Endodermal cell (in vitro differentiated cells): ENCODE measurements at regions not wholly inside any gene's neighbourhood (a gene's known extent, or its start where the extent isn't known, plus 50 kb on each side); places are given as distances from the start of the nearest gene placed in this dataset.
A peak's percentile ranks its signal among the peaks of the same experiment; 100 is the strongest.
"Not testable (repeated sequence)": the region's sequence is repeated elsewhere in the genome, so short reads cannot be mapped to it uniquely, and the experiment has no call there.

Experiments
- DNase-seq: peaks from one replicate; pipeline ENCODE4 v3.0.0-alpha.2; 2017
- H3K27ac ChIP-seq: 2 replicates; pipeline ENCODE4 v1.5.1; 2013; ENCODE audit warnings: mild to moderate bottlenecking, low read depth, low read length, moderate library complexity
- H3K27me3 ChIP-seq: 2 replicates; pipeline ENCODE4 v1.6.1; 2013; ENCODE audit warnings: mild to moderate bottlenecking, low read length, moderate library complexity; ENCODE audit not compliant: insufficient read depth, control insufficient read depth, poor library complexity, severe bottlenecking
- H3K36me3 ChIP-seq: 2 replicates; pipeline ENCODE4 v1.7.0; 2013; ENCODE audit warnings: mild to moderate bottlenecking, low read length, moderate library complexity; ENCODE audit not compliant: control insufficient read depth, insufficient read depth
- H3K4me1 ChIP-seq: one replicate; pipeline ENCODE4 v1.7.0; 2013; ENCODE audit warnings: low read length; ENCODE audit not compliant: control insufficient read depth, insufficient read depth
- H3K4me3 ChIP-seq: 2 replicates; pipeline ENCODE4 v1.5.1; 2013; ENCODE audit warnings: mild to moderate bottlenecking, low read length, moderate library complexity
- H3K9ac ChIP-seq: 2 replicates; pipeline ENCODE4 v1.6.1; 2013; ENCODE audit warnings: mild to moderate bottlenecking, low read length, moderate library complexity; ENCODE audit not compliant: poor library complexity, severe bottlenecking; ENCODE audit errors: extremely low read depth
- H3K9me3 ChIP-seq: 2 replicates; pipeline ENCODE4 v1.6.1; 2013; ENCODE audit warnings: mild to moderate bottlenecking, low read length, moderate library complexity; ENCODE audit not compliant: control insufficient read depth
- H3K27ac Mint-ChIP-seq: 2 replicates; pipeline ENCODE4 v1.8.0; 2020; ENCODE audit warnings: mixed read lengths
- H3K27me3 Mint-ChIP-seq: 2 replicates; pipeline ENCODE4 v1.8.0; 2021; ENCODE audit warnings: mild to moderate bottlenecking, mixed read lengths; ENCODE audit not compliant: insufficient read depth
- H3K36me3 Mint-ChIP-seq: 2 replicates; pipeline ENCODE4 v1.8.0; 2020; ENCODE audit warnings: low read depth, mixed read lengths
- H3K4me1 Mint-ChIP-seq: 2 replicates; pipeline ENCODE4 v1.8.0; 2020; ENCODE audit warnings: mixed read lengths
- H3K4me3 Mint-ChIP-seq: 2 replicates; pipeline ENCODE4 v1.8.0; 2020; ENCODE audit warnings: mild to moderate bottlenecking, moderate library complexity, mixed read lengths
- H3K9me3 Mint-ChIP-seq: 2 replicates; pipeline ENCODE4 v1.8.0; 2020; ENCODE audit warnings: mild to moderate bottlenecking, mixed read lengths
- WGBS, 2 experiments: methylation state at CpG; one replicate each; pipeline versions ENCODE4 v1.1.5 to v1.1.7; 2013; ENCODE audit warnings: missing lambda C conversion rate in 2 of 2, mixed read lengths in 1 of 2; ENCODE audit not compliant: insufficient coverage in 1 of 2, insufficient read length in 1 of 2; 5-methylcytosine and 5-hydroxymethylcytosine counted together
- TF ChIP-seq, protein P1 (sequence below): fragments of 200-600 bp; sonication (generic); conservative IDR thresholded peaks from 2 replicates; pipeline ENCODE4 v1.5.0; 2021; ENCODE audit warnings: antibody characterized with exemption, mild to moderate bottlenecking

DNA sequence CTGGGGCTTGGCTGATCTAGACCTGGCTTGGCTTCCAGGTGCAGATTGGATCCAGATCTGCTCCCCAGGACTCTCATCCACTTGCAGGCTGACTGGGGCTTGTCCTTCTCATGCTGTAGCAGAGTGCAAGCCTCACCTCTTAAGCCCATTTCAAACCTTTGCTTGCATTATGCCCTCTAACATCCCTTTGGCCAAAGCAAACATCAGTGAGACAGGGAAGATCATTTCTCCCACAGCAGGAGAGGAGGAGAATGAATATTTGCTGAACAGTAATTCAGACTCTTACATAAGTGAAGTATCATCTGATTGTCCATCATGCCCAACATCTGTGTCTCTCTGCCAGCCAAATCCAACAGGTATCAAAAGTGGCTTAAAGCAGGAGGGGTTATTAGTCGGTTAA lies 194.9 kb downstream of the C9orf152 start:
- H3K36me3 ChIP-seq = no peaks in the 10 kb centered on the region
- WGBS, 2 experiments = 93% methylated on average over 1 of the region's 1 CpG; no CpG with 5 or more reads in 1 of the 2 experiments

DNA sequence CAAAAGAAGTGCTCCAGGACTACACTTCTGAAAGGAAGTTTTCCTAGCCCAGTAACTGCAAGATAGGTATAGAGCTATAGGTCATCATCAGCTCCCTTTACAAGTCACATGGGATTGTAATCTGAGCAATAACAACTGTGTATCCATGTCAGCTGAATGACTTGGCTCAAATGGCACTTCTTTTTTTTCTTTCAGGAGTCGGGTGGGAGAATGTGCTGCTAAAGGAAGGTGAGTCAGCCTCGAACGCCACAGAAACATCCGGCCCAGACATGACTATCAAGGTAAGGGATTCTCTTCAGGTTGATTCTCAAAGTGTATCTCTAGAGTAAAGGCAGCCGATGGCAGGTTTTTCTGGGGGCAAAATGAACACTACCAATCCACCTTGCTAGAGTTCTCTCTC lies 192.2 kb downstream of the C9orf152 start:
- Mint-ChIP-seq H3K36me3 (no peaks in the 10 kb centered on the region), H3K9me3 (no peaks in the 10 kb centered on the region), H3K4me3 (no peak overlapping the region), H3K27me3 (no peaks in the 10 kb centered on the region), H3K27ac (peak overlapping the region; percentile 55), H3K4me1 (no peaks in the 10 kb centered on the region)
- no peak overlapping the region for H3K4me3 ChIP-seq
- WGBS, 2 experiments = 91% methylated on average over 4 to 5 of the region's 5 CpGs
- no peaks in the 10 kb centered on the region for H3K27me3 ChIP-seq
- TF ChIP-seq, protein P1, sequence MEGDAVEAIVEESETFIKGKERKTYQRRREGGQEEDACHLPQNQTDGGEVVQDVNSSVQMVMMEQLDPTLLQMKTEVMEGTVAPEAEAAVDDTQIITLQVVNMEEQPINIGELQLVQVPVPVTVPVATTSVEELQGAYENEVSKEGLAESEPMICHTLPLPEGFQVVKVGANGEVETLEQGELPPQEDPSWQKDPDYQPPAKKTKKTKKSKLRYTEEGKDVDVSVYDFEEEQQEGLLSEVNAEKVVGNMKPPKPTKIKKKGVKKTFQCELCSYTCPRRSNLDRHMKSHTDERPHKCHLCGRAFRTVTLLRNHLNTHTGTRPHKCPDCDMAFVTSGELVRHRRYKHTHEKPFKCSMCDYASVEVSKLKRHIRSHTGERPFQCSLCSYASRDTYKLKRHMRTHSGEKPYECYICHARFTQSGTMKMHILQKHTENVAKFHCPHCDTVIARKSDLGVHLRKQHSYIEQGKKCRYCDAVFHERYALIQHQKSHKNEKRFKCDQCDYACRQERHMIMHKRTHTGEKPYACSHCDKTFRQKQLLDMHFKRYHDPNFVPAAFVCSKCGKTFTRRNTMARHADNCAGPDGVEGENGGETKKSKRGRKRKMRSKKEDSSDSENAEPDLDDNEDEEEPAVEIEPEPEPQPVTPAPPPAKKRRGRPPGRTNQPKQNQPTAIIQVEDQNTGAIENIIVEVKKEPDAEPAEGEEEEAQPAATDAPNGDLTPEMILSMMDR = no peak
- H3K9ac ChIP-seq = no peak overlapping the region
- no peak overlapping the region for H3K27ac ChIP-seq
- no peaks in the 10 kb centered on the region for H3K36me3 ChIP-seq
- no peak for DNase-seq
- peaks cover 3% of the 10 kb centered on the region for H3K4me1 ChIP-seq
- no peaks in the 10 kb centered on the region for H3K9me3 ChIP-seq

More for the DNA sequence above, 194.9 kb downstream of the C9orf152 start:
- Histone ChIP-seq H3K4me3 (no peak overlapping the region), H3K9ac (no peak overlapping the region), H3K27ac (no peak overlapping the region), H3K4me1 (peaks cover 3% of the 10 kb centered on the region), H3K9me3 (no peaks in the 10 kb centered on the region), H3K27me3 (no peaks in the 10 kb centered on the region)
- H3K27ac Mint-ChIP-seq = no peak overlapping the region
- H3K27me3 Mint-ChIP-seq = no peaks in the 10 kb centered on the region
- TF ChIP-seq, protein P1 = no peak
- no peak overlapping the region for H3K4me3 Mint-ChIP-seq
- H3K9me3 Mint-ChIP-seq = no peaks in the 10 kb centered on the region
- no peaks in the 10 kb centered on the region for H3K36me3 Mint-ChIP-seq
- H3K4me1 Mint-ChIP-seq = no peaks in the 10 kb centered on the region
- no peak for DNase-seq

DNA sequence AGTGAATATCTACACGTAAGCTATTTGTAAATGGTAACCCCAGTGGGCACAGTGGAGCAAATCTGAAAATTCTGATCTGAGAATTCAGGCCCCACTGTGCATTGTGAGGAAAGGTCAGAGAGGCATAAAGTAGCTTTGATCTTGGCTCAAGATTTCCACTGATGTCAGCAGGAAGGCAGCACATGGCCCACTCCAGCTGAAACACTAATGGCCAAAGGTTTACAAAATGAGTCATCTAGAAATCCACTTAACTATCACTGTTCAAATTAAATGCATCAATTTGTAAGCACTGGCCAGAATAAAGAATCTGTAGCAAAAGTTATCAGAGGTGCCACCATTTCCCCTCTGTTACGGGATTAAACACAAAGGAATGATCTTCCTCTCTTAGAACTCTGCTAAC lies 191.6 kb downstream of the C9orf152 start:
- no peak for DNase-seq
- TF ChIP-seq, protein P1 = no peak
- H3K36me3 ChIP-seq = no peaks in the 10 kb centered on the region
- H3K27me3 ChIP-seq = no peaks in the 10 kb centered on the region
- WGBS, 2 experiments = 86 to 95% methylated on average over 1 to 2 of the region's 2 CpGs
- Mint-ChIP-seq H3K27me3 (no peaks in the 10 kb centered on the region), H3K36me3 (no peaks in the 10 kb centered on the region), H3K4me3 (no peak overlapping the region), H3K4me1 (no peaks in the 10 kb centered on the region), H3K9me3 (no peaks in the 10 kb centered on the region), H3K27ac (no peak overlapping the region)
- peaks cover 3% of the 10 kb centered on the region for H3K4me1 ChIP-seq
- H3K27ac ChIP-seq = no peak overlapping the region
- no peaks in the 10 kb centered on the region for H3K9me3 ChIP-seq
- H3K9ac ChIP-seq = no peak overlapping the region
- no peak overlapping the region for H3K4me3 ChIP-seq

DNA sequence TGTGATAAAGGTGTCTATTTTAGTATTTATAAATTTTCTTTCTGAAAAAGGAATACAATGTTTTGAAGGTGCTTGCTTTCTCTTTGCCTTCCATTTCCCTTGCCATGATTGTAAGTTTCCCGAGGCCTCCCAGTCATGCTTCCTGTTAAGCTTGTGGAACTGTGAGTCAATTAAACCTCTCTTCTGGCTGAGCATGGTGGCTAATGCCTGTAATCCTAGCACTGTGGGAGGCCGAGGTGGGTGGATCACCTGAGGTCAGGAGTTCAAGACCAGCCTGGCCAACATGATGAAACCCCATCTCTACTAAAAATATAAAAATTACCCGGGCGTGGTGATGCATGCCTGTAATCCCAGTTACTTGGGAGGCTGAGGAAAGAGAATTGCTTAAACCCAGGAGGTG lies 187.7 kb downstream of the C9orf152 start:
- not testable (repeated sequence) for H3K27me3 ChIP-seq, H3K36me3 ChIP-seq, H3K4me1 ChIP-seq, H3K27ac Mint-ChIP-seq, H3K27me3 Mint-ChIP-seq, DNase-seq, H3K4me3 Mint-ChIP-seq, H3K36me3 Mint-ChIP-seq, H3K9me3 Mint-ChIP-seq, H3K4me1 Mint-ChIP-seq, H3K9ac ChIP-seq, H3K27ac ChIP-seq, H3K9me3 ChIP-seq, H3K4me3 ChIP-seq
- WGBS, 2 experiments = 92% methylated on average over 4 of the region's 4 CpGs; no CpG with 5 or more reads in 1 of the 2 experiments
